SU-DHL-6 (cell line): ENCODE measurements at regions not wholly inside any gene's neighbourhood (a gene's known extent, or its start where the extent isn't known, plus 50 kb on each side); places are given as distances from the start of the nearest gene placed in this dataset.

Source experiments
- EZH2phosphoT487 ChIP-seq: fragments of 200-600 bp; sonication (generic), shearing (Covaris generic); conservative IDR thresholded peaks from 2 replicates; pipeline ENCODE4 v1.6.1; 2018; ENCODE audit warnings: mild to moderate bottlenecking, antibody characterized with exemption, low read length, moderate library complexity, mixed read lengths
- TF ChIP-seq, protein P1 (sequence below): fragments of 200-600 bp; sonication (generic); IDR thresholded peaks from one replicate; pipeline ENCODE4 v1.5.1; 2017; ENCODE audit warnings: antibody characterized with exemption, mild to moderate bottlenecking, low read length, moderate library complexity; ENCODE audit not compliant: insufficient read depth, poor library complexity, severe bottlenecking

GRCh38 chr2:122451697-122452096 lies 696.2 kb downstream of the TSN start:
- TF ChIP-seq, protein P1, sequence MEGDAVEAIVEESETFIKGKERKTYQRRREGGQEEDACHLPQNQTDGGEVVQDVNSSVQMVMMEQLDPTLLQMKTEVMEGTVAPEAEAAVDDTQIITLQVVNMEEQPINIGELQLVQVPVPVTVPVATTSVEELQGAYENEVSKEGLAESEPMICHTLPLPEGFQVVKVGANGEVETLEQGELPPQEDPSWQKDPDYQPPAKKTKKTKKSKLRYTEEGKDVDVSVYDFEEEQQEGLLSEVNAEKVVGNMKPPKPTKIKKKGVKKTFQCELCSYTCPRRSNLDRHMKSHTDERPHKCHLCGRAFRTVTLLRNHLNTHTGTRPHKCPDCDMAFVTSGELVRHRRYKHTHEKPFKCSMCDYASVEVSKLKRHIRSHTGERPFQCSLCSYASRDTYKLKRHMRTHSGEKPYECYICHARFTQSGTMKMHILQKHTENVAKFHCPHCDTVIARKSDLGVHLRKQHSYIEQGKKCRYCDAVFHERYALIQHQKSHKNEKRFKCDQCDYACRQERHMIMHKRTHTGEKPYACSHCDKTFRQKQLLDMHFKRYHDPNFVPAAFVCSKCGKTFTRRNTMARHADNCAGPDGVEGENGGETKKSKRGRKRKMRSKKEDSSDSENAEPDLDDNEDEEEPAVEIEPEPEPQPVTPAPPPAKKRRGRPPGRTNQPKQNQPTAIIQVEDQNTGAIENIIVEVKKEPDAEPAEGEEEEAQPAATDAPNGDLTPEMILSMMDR: no peak
- TF ChIP-seq EZH2phosphoT487: no peak
